ENCODE measurements at regions not wholly inside any gene's neighbourhood (a gene's known extent, or its start where the extent isn't known, plus 50 kb on each side); places are given as distances from the start of the nearest gene placed in this dataset.

DNA sequence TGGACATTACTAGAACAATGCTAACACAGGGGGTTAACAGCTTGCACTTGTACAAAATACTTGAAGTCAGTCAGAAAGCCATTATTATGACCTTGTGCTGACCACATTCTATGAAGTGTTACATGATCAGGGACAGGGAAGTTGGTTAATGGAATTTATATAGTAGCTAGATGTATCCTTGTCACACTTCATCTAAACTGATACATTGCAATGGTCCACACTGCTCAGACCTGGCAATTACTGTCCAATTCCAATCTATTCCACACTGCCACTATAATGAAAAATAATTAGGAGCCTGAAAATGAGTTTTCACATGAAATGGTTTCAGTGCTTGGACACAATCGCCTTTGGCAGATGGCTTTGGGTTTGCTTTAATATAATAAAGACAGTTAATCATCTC, 850.8 kb downstream of the EPHA7 start:
- Histone ChIP-seq H3K4me2 (ENCODE audit: insufficient read depth in 1 of 2, low read depth in 2 of 2, low read length in 2 of 2) (no peak overlapping the region), H2BK12ac (ENCODE audit: low read depth, low read length) (no peak overlapping the region), H3K4me3 (ENCODE audit: extremely low read depth in 1 of 4, insufficient read depth in 2 of 4, low read depth in 3 of 4, low read length in 4 of 4) (no peak overlapping the region), H3K4me1 (replicated peaks in 1 of 4; ENCODE audit: control insufficient read depth in 3 of 4, insufficient read depth in 4 of 4, low read length in 3 of 4) (no peaks in the 10 kb centered on the region), H4K20me1 (replicated peaks in 1 of 2; ENCODE audit: control insufficient read depth in 1 of 2, insufficient read depth in 2 of 2, low read length in 2 of 2) (no peaks in the 10 kb centered on the region), H3K56ac (replicated peaks; ENCODE audit: insufficient read length, low read depth, low read length) (no peak overlapping the region), H3K27me3 (replicated peaks in 1 of 4; ENCODE audit: control insufficient read depth in 3 of 4, extremely low read depth in 1 of 4, insufficient read depth in 3 of 4, low read length in 3 of 4) (no peaks in the 10 kb centered on the region), H3K79me1 (ENCODE audit: low read depth, low read length) (no peaks in the 10 kb centered on the region), H3K79me2 (ENCODE audit: control insufficient read depth in 1 of 2, insufficient read depth in 2 of 2, low read length in 2 of 2) (no peaks in the 10 kb centered on the region), H2BK15ac (ENCODE audit: low read length) (no peak overlapping the region), H2BK5ac (ENCODE audit: low read depth, low read length) (no peak overlapping the region), H3K27ac (ENCODE audit: low read depth, low read length) (no peak overlapping the region), H3K23ac (ENCODE audit: insufficient read length) (no peak overlapping the region), H4K8ac (ENCODE audit: extremely low read depth, insufficient read depth, low read length) (no peak overlapping the region), H3K36me3 (ENCODE audit: control insufficient read depth in 2 of 4, insufficient read depth in 4 of 4, low read length in 3 of 4) (no peaks in the 10 kb centered on the region), H3K9me3 (ENCODE audit: insufficient read depth in 2 of 2, low read depth in 1 of 2, low read length in 1 of 2) (no peaks in the 10 kb centered on the region), H4K5ac (ENCODE audit: insufficient read length, low read depth, low read length) (no peak overlapping the region), H3K9ac (replicated peaks in 1 of 4; ENCODE audit: extremely low read depth in 1 of 4, low read depth in 3 of 4, low read length in 3 of 4) (no peak overlapping the region), H2AK5ac (ENCODE audit: low read depth, low read length) (no peak overlapping the region), H3K23me2 (ENCODE audit: low read depth, low read length) (no peaks in the 10 kb centered on the region), H3K18ac (ENCODE audit: extremely low read depth, low read length) (no peak overlapping the region), H2BK20ac (ENCODE audit: low read length) (no peak overlapping the region), H2BK120ac (replicated peaks; ENCODE audit: low read depth, low read length) (no peak overlapping the region), H3K14ac (ENCODE audit: insufficient read length) (no peak overlapping the region), H4K91ac (replicated peaks; ENCODE audit: insufficient read length, low read length) (no peak overlapping the region), H2AFZ (ENCODE audit: low read length) (no peak overlapping the region), H3K4ac (replicated peaks; ENCODE audit: insufficient read length, low read depth, low read length) (no peak overlapping the region)
- CTCF ChIA-PET (ENCODE audit: partially characterized antibody) = no interaction called here
- DNase-seq (ENCODE audit: low read depth in 1 of 2, low spot score in 2 of 2) (no peak), FAIRE-seq (no peak)
- POLR2A ChIA-PET (ENCODE audit: partially characterized antibody) = no interaction called here
- TF ChIP-seq RXRA (IDR thresholded peaks at IDR 0.05; ENCODE audit: insufficient read depth, low read depth, low read length) (no peak), PHF8 (conservative IDR thresholded peaks at IDR 0.05; ENCODE audit: low read depth, low read length) (no peak), TEAD4 (IDR thresholded peaks at IDR 0.05; ENCODE audit: low read depth, low read length) (no peak)
- WGBS, 2 experiments (ENCODE audit: extremely low coverage in 1 of 2, insufficient coverage in 1 of 2, insufficient read length in 1 of 2, insufficient replicate concordance in 2 of 2, low coverage in 1 of 2, low lambda C conversion rate in 2 of 2, missing lambda C conversion rate in 1 of 2) = 77% methylated on average over 1 of the region's 1 CpG; no CpG with 5 or more reads in 1 of the 2 experiments

All from H1 (cell line).